ENCODE measurements at regions not wholly inside any gene's neighbourhood (a gene's known extent, or its start where the extent isn't known, plus 50 kb on each side); places are given as distances from the start of the nearest gene placed in this dataset.

GRCh38 chr6:160812097-160812496 lies 110.1 kb downstream of the PLG start:
- TF ChIP-seq CTCF (IDR thresholded peaks at IDR 0.05) (no peak), POLR2A (IDR thresholded peaks at IDR 0.05) (no peak)
